NCI-H2107 treated with DMSO at 0.1 percent for 48 hours (cell line): ENCODE measurements at regions not wholly inside any gene's neighbourhood (a gene's known extent, or its start where the extent isn't known, plus 50 kb on each side); places are given as distances from the start of the nearest gene placed in this dataset.

Experiments used
- DNase-seq: peaks from one replicate; lab custom pipeline; 2025; ENCODE audit not compliant: unreplicated experiment; lab: John Stamatoyannopoulos, UW

GRCh38 chr6:100182313-100182712, 188.3 kb upstream of the MCHR2 start:
- no peak for DNase-seq

- DNase-seq: no peak
Observed at GRCh38 chr6:100181309-100181708, 187.3 kb upstream of the MCHR2 start.

GRCh38 chr6:100179576-100179975, 185.6 kb upstream of the MCHR2 start:
- no peak for DNase-seq

GRCh38 chr6:100177956-100178355, 183.9 kb upstream of the MCHR2 start:
- DNase-seq: no peak

GRCh38 chr6:100176951-100177710, 183.1 kb upstream of the MCHR2 start:
- DNase-seq: no peak

GRCh38 chr6:100176311-100176950, 182.4 kb upstream of the MCHR2 start:
- DNase-seq: peak; percentile 10

- DNase-seq: no peak
Observed at GRCh38 chr6:100175814-100176310, 181.8 kb upstream of the MCHR2 start.

- DNase-seq: no peak
Observed at GRCh38 chr6:100173211-100173610, 179.2 kb upstream of the MCHR2 start.

GRCh38 chr6:100172322-100172713, 178.3 kb upstream of the MCHR2 start:
- no peak for DNase-seq

- DNase-seq: no peak
Observed at GRCh38 chr6:100171533-100172321, 177.7 kb upstream of the MCHR2 start.

GRCh38 chr6:100168148-100168547, 174.1 kb upstream of the MCHR2 start:
- DNase-seq: no peak

- no peak for DNase-seq
Observed at GRCh38 chr6:100167585-100167984, 173.6 kb upstream of the MCHR2 start.

- no peak for DNase-seq
Observed at GRCh38 chr6:100166956-100167355, 172.9 kb upstream of the MCHR2 start.

GRCh38 chr6:100165442-100165841, 171.4 kb upstream of the MCHR2 start:
- no peak for DNase-seq

- DNase-seq: no peak
Observed at GRCh38 chr6:100163035-100163434, 169.0 kb upstream of the MCHR2 start.

- DNase-seq: no peak
Observed at GRCh38 chr6:100161782-100162365, 167.9 kb upstream of the MCHR2 start.

- peak; percentile 38 for DNase-seq
Observed at GRCh38 chr6:100160930-100161329, 166.9 kb upstream of the MCHR2 start.

GRCh38 chr6:100155141-100155540, 161.1 kb upstream of the MCHR2 start:
- no peak for DNase-seq

- no peak for DNase-seq
Observed at GRCh38 chr6:100153636-100154275, 159.7 kb upstream of the MCHR2 start.

- peak; percentile 48 for DNase-seq
Observed at GRCh38 chr6:100152201-100152600, 158.2 kb upstream of the MCHR2 start.

GRCh38 chr6:100144991-100145390, 151.0 kb upstream of the MCHR2 start:
- no peak for DNase-seq
